Liver (tissue), 3 donors: ENCODE measurements at regions not wholly inside any gene's neighbourhood (a gene's known extent, or its start where the extent isn't known, plus 50 kb on each side); places are given as distances from the start of the nearest gene placed in this dataset.

Experiments used
- EGR1 ChIP-seq, 2 donors: IDR thresholded peaks; 2 replicates each; pipeline ENCODE4 v1.6.1; 2016 to 2018; ENCODE audit warnings: antibody characterized with exemption in 2 of 2, low read depth in 2 of 2
- FOXA1 ChIP-seq: IDR thresholded peaks from 2 replicates; pipeline ENCODE4 v1.6.1; 2016; ENCODE audit warnings: antibody characterized with exemption
- GABPA ChIP-seq, 2 donors: IDR thresholded peaks in 1 of 2; conservative IDR thresholded peaks in 1 of 2; 2 replicates each; pipeline ENCODE4 v1.6.1; 2016; ENCODE audit warnings: antibody characterized with exemption in 2 of 2, mild to moderate bottlenecking in 1 of 2, moderate library complexity in 1 of 2
- HNF4G ChIP-seq: IDR thresholded peaks from 2 replicates; pipeline ENCODE4 v1.6.1; 2016; ENCODE audit warnings: antibody characterized with exemption
- MAX ChIP-seq: IDR thresholded peaks from 2 replicates; pipeline ENCODE4 v1.6.1; 2016; ENCODE audit warnings: antibody characterized with exemption
- NR2F2 ChIP-seq: IDR thresholded peaks from 2 replicates; pipeline ENCODE4 v1.6.1; 2016; ENCODE audit warnings: antibody characterized with exemption
- RAD21 ChIP-seq, 2 donors: IDR thresholded peaks; 2 replicates each; pipeline ENCODE4 v1.6.1; 2016; ENCODE audit warnings: antibody characterized with exemption in 2 of 2, mild to moderate bottlenecking in 2 of 2
- SP1 ChIP-seq: IDR thresholded peaks from 2 replicates; pipeline ENCODE4 v1.6.1; 2018; ENCODE audit warnings: antibody characterized with exemption, mild to moderate bottlenecking
- TAF1 ChIP-seq: conservative IDR thresholded peaks from 2 replicates; pipeline ENCODE4 v1.6.1; 2016; ENCODE audit warnings: antibody characterized with exemption, mild to moderate bottlenecking
- YY1 ChIP-seq: IDR thresholded peaks from 2 replicates; pipeline ENCODE4 v1.6.1; 2016; ENCODE audit warnings: antibody characterized with exemption, mild to moderate bottlenecking
- ZBTB33 ChIP-seq: IDR thresholded peaks from 2 replicates; pipeline ENCODE4 v1.6.1; 2016; ENCODE audit warnings: antibody characterized with exemption
- TF ChIP-seq, protein P1 (sequence below): fragments of 150-350 bp; IDR thresholded peaks from 2 replicates; pipeline ENCODE4 v1.5.1; 2017; ENCODE audit warnings: improper control_type of control experiment, low read depth, low read length; ENCODE audit not compliant: missing input control
- TF ChIP-seq, protein P2 (sequence below): IDR thresholded peaks from 2 replicates; pipeline ENCODE4 v1.6.1; 2016; ENCODE audit warnings: antibody characterized with exemption, mild to moderate bottlenecking
- TF ChIP-seq, protein P3 (sequence below): IDR thresholded peaks from 2 replicates; pipeline ENCODE4 v1.6.1; 2016; ENCODE audit warnings: antibody characterized with exemption
- donor health status: healthy.
- donor health status: healthy.

GRCh38 chr14:76644855-76645518, 116.3 kb upstream of the VASH1 start:
- TF ChIP-seq, protein P1, sequence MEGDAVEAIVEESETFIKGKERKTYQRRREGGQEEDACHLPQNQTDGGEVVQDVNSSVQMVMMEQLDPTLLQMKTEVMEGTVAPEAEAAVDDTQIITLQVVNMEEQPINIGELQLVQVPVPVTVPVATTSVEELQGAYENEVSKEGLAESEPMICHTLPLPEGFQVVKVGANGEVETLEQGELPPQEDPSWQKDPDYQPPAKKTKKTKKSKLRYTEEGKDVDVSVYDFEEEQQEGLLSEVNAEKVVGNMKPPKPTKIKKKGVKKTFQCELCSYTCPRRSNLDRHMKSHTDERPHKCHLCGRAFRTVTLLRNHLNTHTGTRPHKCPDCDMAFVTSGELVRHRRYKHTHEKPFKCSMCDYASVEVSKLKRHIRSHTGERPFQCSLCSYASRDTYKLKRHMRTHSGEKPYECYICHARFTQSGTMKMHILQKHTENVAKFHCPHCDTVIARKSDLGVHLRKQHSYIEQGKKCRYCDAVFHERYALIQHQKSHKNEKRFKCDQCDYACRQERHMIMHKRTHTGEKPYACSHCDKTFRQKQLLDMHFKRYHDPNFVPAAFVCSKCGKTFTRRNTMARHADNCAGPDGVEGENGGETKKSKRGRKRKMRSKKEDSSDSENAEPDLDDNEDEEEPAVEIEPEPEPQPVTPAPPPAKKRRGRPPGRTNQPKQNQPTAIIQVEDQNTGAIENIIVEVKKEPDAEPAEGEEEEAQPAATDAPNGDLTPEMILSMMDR = peak; percentile 47
- TF ChIP-seq, protein P2, sequence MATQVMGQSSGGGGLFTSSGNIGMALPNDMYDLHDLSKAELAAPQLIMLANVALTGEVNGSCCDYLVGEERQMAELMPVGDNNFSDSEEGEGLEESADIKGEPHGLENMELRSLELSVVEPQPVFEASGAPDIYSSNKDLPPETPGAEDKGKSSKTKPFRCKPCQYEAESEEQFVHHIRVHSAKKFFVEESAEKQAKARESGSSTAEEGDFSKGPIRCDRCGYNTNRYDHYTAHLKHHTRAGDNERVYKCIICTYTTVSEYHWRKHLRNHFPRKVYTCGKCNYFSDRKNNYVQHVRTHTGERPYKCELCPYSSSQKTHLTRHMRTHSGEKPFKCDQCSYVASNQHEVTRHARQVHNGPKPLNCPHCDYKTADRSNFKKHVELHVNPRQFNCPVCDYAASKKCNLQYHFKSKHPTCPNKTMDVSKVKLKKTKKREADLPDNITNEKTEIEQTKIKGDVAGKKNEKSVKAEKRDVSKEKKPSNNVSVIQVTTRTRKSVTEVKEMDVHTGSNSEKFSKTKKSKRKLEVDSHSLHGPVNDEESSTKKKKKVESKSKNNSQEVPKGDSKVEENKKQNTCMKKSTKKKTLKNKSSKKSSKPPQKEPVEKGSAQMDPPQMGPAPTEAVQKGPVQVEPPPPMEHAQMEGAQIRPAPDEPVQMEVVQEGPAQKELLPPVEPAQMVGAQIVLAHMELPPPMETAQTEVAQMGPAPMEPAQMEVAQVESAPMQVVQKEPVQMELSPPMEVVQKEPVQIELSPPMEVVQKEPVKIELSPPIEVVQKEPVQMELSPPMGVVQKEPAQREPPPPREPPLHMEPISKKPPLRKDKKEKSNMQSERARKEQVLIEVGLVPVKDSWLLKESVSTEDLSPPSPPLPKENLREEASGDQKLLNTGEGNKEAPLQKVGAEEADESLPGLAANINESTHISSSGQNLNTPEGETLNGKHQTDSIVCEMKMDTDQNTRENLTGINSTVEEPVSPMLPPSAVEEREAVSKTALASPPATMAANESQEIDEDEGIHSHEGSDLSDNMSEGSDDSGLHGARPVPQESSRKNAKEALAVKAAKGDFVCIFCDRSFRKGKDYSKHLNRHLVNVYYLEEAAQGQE = no peak
- TF ChIP-seq, protein P3, sequence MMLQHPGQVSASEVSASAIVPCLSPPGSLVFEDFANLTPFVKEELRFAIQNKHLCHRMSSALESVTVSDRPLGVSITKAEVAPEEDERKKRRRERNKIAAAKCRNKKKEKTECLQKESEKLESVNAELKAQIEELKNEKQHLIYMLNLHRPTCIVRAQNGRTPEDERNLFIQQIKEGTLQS = no peak
- TF ChIP-seq ZBTB33 (no peak), EGR1 (IDR thresholded peaks at IDR 0.05; ENCODE audit: low read depth in 2 of 2) (no peak), NR2F2 (no peak), SP1 (no peak), RAD21 (IDR thresholded peaks at IDR 0.05) (peak; percentile 72 to 76), MAX (no peak), YY1 (no peak), GABPA (IDR thresholded peaks at IDR 0.05 in 1 of 2, conservative IDR thresholded peaks at IDR 0.05 in 1 of 2) (no peak), HNF4G (no peak), FOXA1 (no peak), TAF1 (no peak)
